HepG2 (cell line): ENCODE measurements at regions not wholly inside any gene's neighbourhood (a gene's known extent, or its start where the extent isn't known, plus 50 kb on each side); places are given as distances from the start of the nearest gene placed in this dataset.

Experiments
- ATAC-seq: fragments of 200-7000 bp; cut with Tn5 transposase; 3 replicates; pipeline ENCODE4 v1.9.1; 2020; ENCODE audit warnings: mild to moderate bottlenecking, moderate library complexity
- BruUV-seq: library from RNA; stranded (reverse); fragments of 400-500 nt; replicated peaks from 2 replicates; lab custom pipeline; 2021; lab: Mats Ljungman, UMichigan
- CTCF ChIA-PET: fragments of 300-600 bp; formaldehyde crosslinking; extraction: SDS; loops from one replicate; lab custom pipeline; 2021; ENCODE audit warnings: low total read pairs, inconsistent platforms, low intra/inter-chr PET ratio; lab: Yijun Ruan, JAX
- POLR2A ChIA-PET: fragments of 350-600 bp; sonication (Branson Sonifier 250); formaldehyde crosslinking; loops from one replicate; lab custom pipeline; 2020; ENCODE audit warnings: antibody characterized with exemption, inconsistent platforms; lab: Yijun Ruan, JAX
- DNase-seq: peaks from one replicate; pipeline ENCODE4 v3.0.0-alpha.2; 2015; ENCODE audit warnings: low spot score
- FAIRE-seq: peaks from 3 replicates; lab custom pipeline; 2011; peaks lifted over from hg19 to GRCh38; lab: Jason Lieb, UNC
- H2AFZ ChIP-seq: one replicate; pipeline ENCODE4 v1.6.1; 2011; ENCODE audit warnings: low read length, inconsistent platforms
- H3K27ac ChIP-seq: fragments of 300-600 bp; 3 replicates; pipeline ENCODE4 v1.8.0; 2011; ENCODE audit warnings: mixed run types, mild to moderate bottlenecking, mixed read lengths, low read length, inconsistent platforms; ENCODE audit not compliant: insufficient read depth; ENCODE audit errors: extremely low read length
- H3K27me3 ChIP-seq, 2 experiments: fragments of 200-600 bp in 1 of 2; 2 replicates in 1 of 2; 3 replicates in 1 of 2; pipeline versions ENCODE4 v1.6.0 to v1.8.0; 2011; ENCODE audit warnings: low read length in 2 of 2, mild to moderate bottlenecking in 2 of 2, moderate library complexity in 2 of 2, inconsistent platforms in 1 of 2; ENCODE audit not compliant: insufficient read depth in 2 of 2, control insufficient read depth in 1 of 2
- H3K36me3 ChIP-seq, 2 experiments: fragments of 200-600 bp in 1 of 2; replicated peaks in 1 of 2; 2 replicates in 1 of 2; 3 replicates in 1 of 2; pipeline versions ENCODE4 v1.5.1 to v1.8.0; 2011; ENCODE audit warnings: low read length in 2 of 2, inconsistent platforms in 1 of 2; ENCODE audit not compliant: insufficient read depth in 2 of 2, control insufficient read depth in 1 of 2
- H3K4me1 ChIP-seq: 2 replicates; pipeline ENCODE4 v1.5.1; 2012; ENCODE audit warnings: low read length, inconsistent platforms; ENCODE audit not compliant: insufficient read depth
- H3K4me2 ChIP-seq: 2 replicates; pipeline ENCODE4 v1.6.0; 2011; ENCODE audit warnings: low read depth, low read length, inconsistent platforms
- H3K4me3 ChIP-seq, 3 experiments: fragments of 200-600 bp in 1 of 3; sonication (generic), shearing (Covaris generic) in 1 of 3; replicated peaks in 1 of 3; 2 replicates each; pipeline ENCODE4 v1.5.1; 2011 to 2016; ENCODE audit warnings: low read length in 3 of 3, inconsistent platforms in 2 of 3, low read depth in 2 of 3, mild to moderate bottlenecking in 2 of 3, control low read depth in 1 of 3, mixed read lengths in 1 of 3; ENCODE audit not compliant: insufficient read depth in 1 of 3
- H3K79me2 ChIP-seq: one replicate; pipeline ENCODE4 v1.6.1; 2011; ENCODE audit warnings: low read length, inconsistent platforms; ENCODE audit not compliant: insufficient read depth
- H3K9ac ChIP-seq: 2 replicates; pipeline ENCODE4 v1.6.0; 2011; ENCODE audit warnings: mild to moderate bottlenecking, low read depth, low read length, inconsistent platforms; ENCODE audit not compliant: insufficient read depth
- H3K9me3 ChIP-seq: 2 replicates; pipeline ENCODE4 v1.5.1; 2012; ENCODE audit warnings: mild to moderate bottlenecking, low read length
- H4K20me1 ChIP-seq: 2 replicates; pipeline ENCODE4 v1.6.0; 2011; ENCODE audit warnings: inconsistent platforms, mild to moderate bottlenecking, low read length, moderate library complexity; ENCODE audit not compliant: insufficient read depth
- BHLHE40 ChIP-seq: IDR thresholded peaks from 2 replicates; pipeline ENCODE4 v1.6.1; 2011; ENCODE audit warnings: low read length, improper control_type of control experiment
- CEBPB ChIP-seq: IDR thresholded peaks from 2 replicates; pipeline ENCODE4 v1.6.1; 2011; ENCODE audit warnings: low read depth, low read length, improper control_type of control experiment, borderline replicate concordance
- MED1 ChIP-seq: sonication (generic); formaldehyde crosslinking; IDR thresholded peaks from 2 replicates; pipeline ENCODE4 v1.4.0; 2020; ENCODE audit warnings: missing genetic modification reagents
- POLR2A ChIP-seq, 2 experiments: IDR thresholded peaks; 2 replicates each; pipeline ENCODE4 v1.6.1; 2011; ENCODE audit warnings: low read depth in 2 of 2, low read length in 2 of 2, mild to moderate bottlenecking in 1 of 2, moderate library complexity in 1 of 2; ENCODE audit not compliant: insufficient read depth in 1 of 2
- POLR2G ChIP-seq: fragments of 200-400 bp; formaldehyde crosslinking; IDR thresholded peaks from 2 replicates; pipeline ENCODE4 v1.6.1; 2018; ENCODE audit warnings: mild to moderate bottlenecking, low read depth, low read length, moderate library complexity
- RBM22 ChIP-seq: fragments of 200-400 bp; formaldehyde crosslinking; optimal IDR thresholded peaks from 2 replicates; pipeline ENCODE3; 2017; ENCODE audit warnings: mild to moderate bottlenecking, low read length, moderate library complexity
- ZNF441 ChIP-seq: sonication (generic); formaldehyde crosslinking; IDR thresholded peaks from 2 replicates; pipeline ENCODE4 v1.7.0; 2021; ENCODE audit warnings: missing genetic modification reagents, borderline replicate concordance
- WGBS: methylation state at CpG from one replicate; pipeline ENCODE4 v1.1.6; 2017; ENCODE audit warnings: low lambda C conversion rate; 5-methylcytosine and 5-hydroxymethylcytosine counted together
- in situ Hi-C: cut with HindIII; loops from 2 replicates; pipeline ENCODE4 v1.10.0; 2017; ENCODE audit warnings: low pct_unique_long_range_greater_than_20kb; ENCODE audit not compliant: extremely low pct_ligation_motif_present
- intact Hi-C: fragments of 100-400 bp; cut with micrococcal nuclease; formaldehyde crosslinking; loops from one replicate; pipeline ENCODE4 v1.10.0; 2022; ENCODE audit not compliant: unreplicated experiment
- TF ChIP-seq, protein P1 (sequence below): sonication (generic); formaldehyde crosslinking; conservative IDR thresholded peaks from 2 replicates; pipeline ENCODE4 v1.4.0; 2020; ENCODE audit warnings: mild to moderate bottlenecking, missing genetic modification reagents, moderate library complexity

DNA sequence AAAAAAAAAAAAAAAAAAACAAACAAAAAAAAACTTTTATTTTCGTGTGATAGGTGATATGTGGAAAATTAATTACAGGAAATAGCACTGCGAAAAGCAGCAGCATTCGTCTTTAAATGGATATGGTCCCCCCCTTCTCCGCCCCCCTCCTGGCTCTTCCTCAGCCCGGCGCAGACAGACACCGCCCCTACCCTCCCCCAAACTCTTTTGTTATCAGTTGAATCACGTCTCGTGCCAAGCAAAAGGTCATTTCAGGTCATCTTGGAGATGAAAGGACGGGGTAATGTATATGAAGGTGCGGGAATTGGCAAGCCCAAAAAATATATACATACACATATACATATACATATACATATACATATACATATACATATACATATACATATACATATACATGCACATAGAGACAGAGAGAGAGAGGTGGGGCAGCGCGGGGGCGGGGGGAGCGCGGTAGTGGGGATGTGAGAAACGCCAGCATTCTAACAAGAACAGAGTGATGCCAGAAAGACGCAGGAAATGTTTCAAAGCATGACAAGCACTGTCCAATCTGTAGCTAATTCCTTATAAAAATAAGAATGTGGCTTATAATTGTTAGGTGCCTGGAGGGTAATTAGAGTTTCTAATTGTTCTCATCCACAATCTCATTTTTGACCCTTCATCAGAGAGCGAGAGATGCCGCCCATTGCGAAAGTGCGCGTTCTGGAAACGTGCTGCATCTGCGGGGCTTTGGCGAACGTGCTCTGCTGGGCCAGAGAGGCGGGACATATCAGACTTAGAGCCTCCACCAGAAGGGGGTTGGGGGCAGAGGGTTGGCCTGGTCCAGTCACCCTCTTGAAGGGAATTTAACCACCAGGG, 214.5 kb upstream of the UBASH3B start:
- Histone ChIP-seq H3K9ac (peak overlapping the region; percentile 49; the same call in 1 of the 2 replicates), H3K36me3 (no peaks in the 10 kb centered on the region), H3K9me3 (no peaks in the 10 kb centered on the region), H3K4me1 (peaks cover 27% of the 10 kb centered on the region), H3K4me2 (peak overlapping the region; percentile 84), H3K27ac (peak overlapping the region; percentile 83), H3K4me3 (peak overlapping the region in 2 of 3 experiments; percentile 33 to 59; a peak in 3 of 6 replicates), H2AFZ (no peak overlapping the region), H4K20me1 (no peaks in the 10 kb centered on the region), H3K79me2 (no peaks in the 10 kb centered on the region), H3K27me3 (no peaks in the 10 kb centered on the region)
- no peak for ATAC-seq
- WGBS, result 62% methylated on average over 28 of the region's 28 CpGs
- DNase-seq, result no peak
- ChIA-PET CTCF (no interaction called here), POLR2A (interaction anchor here (0.7 kb wide), 1 partner anchor 63 kb away, joined by 3 read pairs; no protein-coding TSS in a partner anchor)
- no TSS peak for BruUV-seq
- no peak for FAIRE-seq
- TF ChIP-seq RBM22 (no peak), BHLHE40 (peak; percentile 45; the same call in 1 of the 2 replicates)
- intact Hi-C loops (loop anchor here (5.0 kb wide), 1 partner anchor 74 kb away; no protein-coding TSS in a partner anchor), in situ Hi-C loops (no loop called here)

DNA sequence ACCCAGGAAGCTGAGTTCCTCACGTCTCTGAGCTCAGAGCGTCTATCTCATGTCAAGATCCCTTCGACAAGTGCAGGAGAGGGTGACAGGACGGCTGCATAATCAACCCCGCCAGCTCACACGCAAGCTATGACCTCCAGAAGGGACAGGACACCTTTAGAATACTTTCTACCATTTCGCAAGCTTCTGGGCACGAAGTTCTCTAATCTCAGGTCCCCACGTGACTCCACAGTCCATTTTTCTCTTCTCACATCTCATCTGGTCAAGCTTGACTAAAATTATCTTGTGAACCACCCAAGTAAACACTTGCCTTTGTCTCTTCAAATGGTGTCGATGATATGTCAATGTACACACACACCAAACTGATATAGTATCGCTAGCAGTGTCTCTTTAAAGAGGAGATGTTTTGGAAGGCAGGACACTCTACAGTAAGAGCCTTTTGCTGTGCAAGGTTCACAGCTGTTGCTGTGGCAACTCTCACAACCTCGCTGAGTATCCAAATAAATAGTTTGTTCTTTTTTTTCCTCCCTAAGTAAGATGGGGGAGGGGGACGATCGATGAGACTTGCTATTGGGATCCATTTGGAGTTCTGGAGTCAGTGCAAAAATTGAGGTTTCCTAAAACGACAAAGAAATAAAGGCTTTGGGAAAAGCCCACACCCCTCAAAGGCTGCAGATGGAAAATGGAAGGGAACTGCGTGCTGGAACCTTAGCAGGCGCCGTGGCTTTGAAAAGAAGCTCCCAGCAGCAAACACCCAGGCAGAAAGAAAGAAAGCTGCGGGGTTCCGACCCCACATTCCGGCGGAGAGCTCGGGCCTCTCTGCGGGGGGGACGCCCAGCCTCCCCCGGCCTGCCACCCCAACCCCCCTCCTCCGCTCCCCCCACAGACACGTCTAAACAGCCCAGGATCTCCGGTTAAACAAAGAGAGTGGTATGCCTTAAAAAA, 215.4 kb upstream of the UBASH3B start:
- under 1% methylated on average over 29 of the region's 29 CpGs for WGBS
- H3K9ac ChIP-seq, result peak overlapping the region; percentile 53
- no peaks in the 10 kb centered on the region for H4K20me1 ChIP-seq
- CTCF ChIA-PET, result no interaction called here
- no TSS peak for BruUV-seq
- peaks cover 27% of the 10 kb centered on the region for H3K4me1 ChIP-seq
- H3K4me3 ChIP-seq, result peak overlapping the region; percentile 33 to 59 (median 41); a peak in 5 of 6 replicates
- DNase-seq (peak; percentile 83), ATAC-seq (peak; percentile 97), FAIRE-seq (peak; percentile 86)
- peak overlapping the region; percentile 83 for H3K27ac ChIP-seq
- H3K36me3 ChIP-seq, result no peaks in the 10 kb centered on the region
- POLR2A ChIA-PET, result interaction anchor here (0.7 kb wide), 1 partner anchor 64 kb away, joined by 3 read pairs; no protein-coding TSS in a partner anchor
- no peaks in the 10 kb centered on the region for H3K27me3 ChIP-seq
- H3K9me3 ChIP-seq, result no peaks in the 10 kb centered on the region
- no peaks in the 10 kb centered on the region for H3K79me2 ChIP-seq
- in situ Hi-C loops (no loop called here), intact Hi-C loops (loop anchor here (5.0 kb wide), 1 partner anchor 73 kb away; no protein-coding TSS in a partner anchor)
- peak overlapping the region; percentile 84 for H3K4me2 ChIP-seq
- peak overlapping the region; percentile 71 for H2AFZ ChIP-seq
- TF ChIP-seq, protein P1, sequence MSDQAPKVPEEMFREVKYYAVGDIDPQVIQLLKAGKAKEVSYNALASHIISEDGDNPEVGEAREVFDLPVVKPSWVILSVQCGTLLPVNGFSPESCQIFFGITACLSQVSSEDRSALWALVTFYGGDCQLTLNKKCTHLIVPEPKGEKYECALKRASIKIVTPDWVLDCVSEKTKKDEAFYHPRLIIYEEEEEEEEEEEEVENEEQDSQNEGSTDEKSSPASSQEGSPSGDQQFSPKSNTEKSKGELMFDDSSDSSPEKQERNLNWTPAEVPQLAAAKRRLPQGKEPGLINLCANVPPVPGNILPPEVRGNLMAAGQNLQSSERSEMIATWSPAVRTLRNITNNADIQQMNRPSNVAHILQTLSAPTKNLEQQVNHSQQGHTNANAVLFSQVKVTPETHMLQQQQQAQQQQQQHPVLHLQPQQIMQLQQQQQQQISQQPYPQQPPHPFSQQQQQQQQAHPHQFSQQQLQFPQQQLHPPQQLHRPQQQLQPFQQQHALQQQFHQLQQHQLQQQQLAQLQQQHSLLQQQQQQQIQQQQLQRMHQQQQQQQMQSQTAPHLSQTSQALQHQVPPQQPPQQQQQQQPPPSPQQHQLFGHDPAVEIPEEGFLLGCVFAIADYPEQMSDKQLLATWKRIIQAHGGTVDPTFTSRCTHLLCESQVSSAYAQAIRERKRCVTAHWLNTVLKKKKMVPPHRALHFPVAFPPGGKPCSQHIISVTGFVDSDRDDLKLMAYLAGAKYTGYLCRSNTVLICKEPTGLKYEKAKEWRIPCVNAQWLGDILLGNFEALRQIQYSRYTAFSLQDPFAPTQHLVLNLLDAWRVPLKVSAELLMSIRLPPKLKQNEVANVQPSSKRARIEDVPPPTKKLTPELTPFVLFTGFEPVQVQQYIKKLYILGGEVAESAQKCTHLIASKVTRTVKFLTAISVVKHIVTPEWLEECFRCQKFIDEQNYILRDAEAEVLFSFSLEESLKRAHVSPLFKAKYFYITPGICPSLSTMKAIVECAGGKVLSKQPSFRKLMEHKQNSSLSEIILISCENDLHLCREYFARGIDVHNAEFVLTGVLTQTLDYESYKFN, result peak; percentile 87
- TF ChIP-seq ZNF441 (CRISPR knock-in tag) (no peak), MED1 (CRISPR knock-in tag) (peak; percentile 16; the same call in 1 of the 2 replicates), POLR2G (no peak), POLR2A (IDR thresholded peaks at IDR 0.05; ENCODE audit: insufficient read depth in 1 of 2, low read depth in 2 of 2, low read length in 2 of 2) (peak in 1 of 2 experiments; percentile 45; a peak in 1 of 4 replicates), CEBPB (peak; percentile 81)
